GM12875 (cell line): ENCODE measurements at regions not wholly inside any gene's neighbourhood (a gene's known extent, or its start where the extent isn't known, plus 50 kb on each side); places are given as distances from the start of the nearest gene placed in this dataset.

ENCODE experiments used
- H3K4me3 ChIP-seq: one replicate; pipeline ENCODE4 v1.5.1; 2011; ENCODE audit warnings: low read depth, low read length, control low read depth
- TF ChIP-seq, protein P1 (sequence below): IDR thresholded peaks from 2 replicates; pipeline ENCODE4 v1.5.1; 2011; ENCODE audit warnings: low read depth, mild to moderate bottlenecking, control low read depth, inconsistent platforms, low read length, moderate library complexity, borderline replicate concordance; ENCODE audit not compliant: insufficient read depth

DNA sequence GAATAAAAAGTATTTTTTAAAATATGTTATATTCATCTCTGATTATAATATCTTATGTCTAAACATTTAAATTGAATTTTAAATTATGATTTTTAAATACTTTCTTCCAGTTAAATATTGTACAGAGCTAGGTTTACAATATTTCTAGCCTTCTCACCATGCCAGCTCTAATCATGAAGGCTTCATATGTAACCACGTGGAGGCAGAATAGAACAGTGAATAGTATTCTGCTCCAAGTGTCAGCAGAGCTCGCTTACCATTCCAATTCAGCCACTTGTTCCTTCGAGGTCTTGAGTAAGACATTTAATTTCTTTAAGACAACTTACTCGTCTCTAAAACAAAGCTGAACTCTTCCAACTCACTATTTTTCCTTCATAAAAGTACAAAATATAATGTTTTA, 871.8 kb downstream of the SUCLG1 start:
- TF ChIP-seq, protein P1, sequence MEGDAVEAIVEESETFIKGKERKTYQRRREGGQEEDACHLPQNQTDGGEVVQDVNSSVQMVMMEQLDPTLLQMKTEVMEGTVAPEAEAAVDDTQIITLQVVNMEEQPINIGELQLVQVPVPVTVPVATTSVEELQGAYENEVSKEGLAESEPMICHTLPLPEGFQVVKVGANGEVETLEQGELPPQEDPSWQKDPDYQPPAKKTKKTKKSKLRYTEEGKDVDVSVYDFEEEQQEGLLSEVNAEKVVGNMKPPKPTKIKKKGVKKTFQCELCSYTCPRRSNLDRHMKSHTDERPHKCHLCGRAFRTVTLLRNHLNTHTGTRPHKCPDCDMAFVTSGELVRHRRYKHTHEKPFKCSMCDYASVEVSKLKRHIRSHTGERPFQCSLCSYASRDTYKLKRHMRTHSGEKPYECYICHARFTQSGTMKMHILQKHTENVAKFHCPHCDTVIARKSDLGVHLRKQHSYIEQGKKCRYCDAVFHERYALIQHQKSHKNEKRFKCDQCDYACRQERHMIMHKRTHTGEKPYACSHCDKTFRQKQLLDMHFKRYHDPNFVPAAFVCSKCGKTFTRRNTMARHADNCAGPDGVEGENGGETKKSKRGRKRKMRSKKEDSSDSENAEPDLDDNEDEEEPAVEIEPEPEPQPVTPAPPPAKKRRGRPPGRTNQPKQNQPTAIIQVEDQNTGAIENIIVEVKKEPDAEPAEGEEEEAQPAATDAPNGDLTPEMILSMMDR, result no peak
- no peak overlapping the region for H3K4me3 ChIP-seq

DNA sequence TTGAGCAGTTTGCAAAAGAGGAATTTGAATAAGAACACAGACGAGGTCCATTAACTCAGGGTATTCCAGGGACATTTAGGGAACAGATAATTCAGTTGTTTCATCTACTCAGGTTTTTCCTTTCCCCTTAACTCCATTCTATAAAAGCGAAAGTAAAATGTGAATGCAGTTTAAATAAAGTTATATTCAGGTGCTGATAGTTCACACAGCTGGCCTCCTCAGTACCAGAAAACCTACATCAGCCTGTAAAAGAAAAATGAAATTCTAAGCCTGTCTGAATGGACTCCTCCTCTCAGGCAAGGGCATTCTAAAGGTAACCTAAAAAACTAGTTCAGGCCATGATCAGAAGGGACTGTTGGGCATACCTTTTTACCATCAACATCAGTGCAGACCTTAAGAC, 873.8 kb downstream of the SUCLG1 start:
- TF ChIP-seq, protein P1, result no peak
- no peak overlapping the region for H3K4me3 ChIP-seq

DNA sequence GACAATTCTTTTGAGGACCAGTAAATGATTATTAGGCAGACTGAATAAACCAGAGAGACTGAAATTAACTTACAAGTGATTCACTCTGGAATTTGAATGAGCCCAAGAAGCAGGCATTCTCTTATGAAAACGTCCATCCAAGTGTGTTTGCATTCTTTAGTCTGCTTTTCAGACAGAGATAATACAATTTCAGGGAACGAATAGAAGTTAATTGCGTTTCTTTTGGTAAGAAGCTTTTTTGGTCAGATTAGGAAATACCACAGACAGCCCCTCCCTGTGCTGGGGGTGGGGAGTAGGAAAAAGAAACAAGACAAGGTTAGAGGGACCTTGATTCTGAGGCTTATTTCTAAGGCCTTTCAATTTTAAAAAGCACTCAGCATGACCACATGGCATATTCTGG, 874.4 kb downstream of the SUCLG1 start:
- TF ChIP-seq, protein P1, result no peak
- no peak overlapping the region for H3K4me3 ChIP-seq

DNA sequence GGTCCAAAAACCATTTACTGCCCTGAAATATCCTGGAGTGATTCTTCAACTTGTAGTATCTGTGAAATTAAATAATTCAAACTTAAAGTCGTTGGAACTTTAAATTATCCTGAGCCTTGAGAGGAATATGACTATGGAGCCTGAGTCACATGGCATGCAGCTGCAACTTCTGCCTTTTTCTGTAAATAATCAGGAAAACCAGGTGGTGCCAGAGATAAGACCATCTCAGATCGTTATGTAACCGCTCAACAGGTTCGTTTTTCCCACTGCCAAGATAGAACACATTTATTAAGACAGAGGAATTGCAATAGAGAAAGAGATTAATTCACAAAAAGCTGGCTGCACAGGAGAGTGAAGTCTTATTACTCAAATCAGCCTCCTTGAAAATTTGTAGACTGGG, 876.5 kb downstream of the SUCLG1 start:
- TF ChIP-seq, protein P1, result no peak
- no peak overlapping the region for H3K4me3 ChIP-seq

DNA sequence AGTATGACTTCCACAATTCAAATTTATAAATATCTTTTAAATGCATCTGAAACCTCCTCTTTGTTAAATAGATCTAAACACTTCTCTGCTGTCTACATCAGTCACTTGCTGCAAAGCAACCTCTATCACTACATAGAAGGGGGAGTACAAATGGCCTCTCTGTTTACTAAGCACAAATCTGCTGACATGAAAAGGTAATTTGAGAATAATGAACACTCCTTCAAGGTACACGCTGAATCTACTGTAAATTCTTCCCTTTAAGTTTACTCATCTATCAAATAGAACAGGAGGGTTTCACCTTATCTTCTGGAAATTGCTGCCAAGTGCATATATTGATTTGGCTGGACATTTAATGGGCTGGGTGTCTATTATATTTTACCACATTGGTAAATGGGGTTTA, 879.6 kb downstream of the SUCLG1 start:
- no peak overlapping the region for H3K4me3 ChIP-seq
- TF ChIP-seq, protein P1, result no peak

DNA sequence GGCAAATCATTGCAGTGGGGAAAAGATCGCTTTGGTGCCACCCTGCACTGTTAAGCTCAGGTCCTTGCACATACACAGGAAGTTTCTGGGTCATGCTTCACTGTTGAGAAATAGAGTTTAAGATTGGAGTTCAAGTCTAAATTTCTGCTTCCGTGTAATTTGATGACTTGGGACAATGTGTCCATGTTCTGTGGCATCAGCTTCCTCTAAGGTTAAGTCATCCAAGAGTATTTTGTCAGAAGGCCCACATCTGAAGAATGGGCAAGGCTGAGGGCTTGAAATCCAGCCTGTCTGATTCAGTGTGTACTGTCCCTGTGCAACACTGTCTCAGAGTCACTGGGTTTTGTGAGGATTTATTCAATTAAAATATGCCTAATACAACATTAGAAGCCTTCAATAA, 880.7 kb downstream of the SUCLG1 start:
- no peak overlapping the region for H3K4me3 ChIP-seq
- TF ChIP-seq, protein P1, result no peak

DNA sequence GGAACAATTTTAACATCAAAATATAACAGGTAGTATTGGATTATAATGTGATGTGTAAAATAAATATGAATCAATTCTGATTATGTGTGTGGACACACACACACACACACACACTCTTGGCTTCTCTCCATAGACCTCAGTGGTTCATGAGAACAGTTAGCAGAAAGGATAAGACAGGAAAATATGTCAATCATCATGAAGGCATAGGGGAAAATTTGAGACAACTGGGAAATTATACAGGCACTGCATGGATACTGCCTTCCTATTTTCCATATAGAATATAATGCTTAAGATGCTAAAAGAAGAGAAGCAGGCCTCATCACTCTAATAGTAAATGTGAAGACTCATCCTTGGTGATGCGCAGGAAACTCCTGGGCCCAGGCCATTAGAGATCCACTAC, 884.5 kb downstream of the SUCLG1 start:
- no peak overlapping the region for H3K4me3 ChIP-seq
- TF ChIP-seq, protein P1, result no peak
